Caco-2 (cell line): ENCODE measurements at regions not wholly inside any gene's neighbourhood (a gene's known extent, or its start where the extent isn't known, plus 50 kb on each side); places are given as distances from the start of the nearest gene placed in this dataset.

Source experiments
- BruUV-seq: library from RNA; stranded (reverse); fragments of 400-500 nt; replicated peaks from 2 replicates; lab custom pipeline; 2021; lab: Mats Ljungman, UMichigan
- CTCF ChIA-PET: fragments of 300-600 bp; sonication (Branson Sonifier 250); formaldehyde crosslinking; loops from one replicate; lab custom pipeline; 2022; ENCODE audit warnings: antibody characterized with exemption; lab: Charles Lee
- POLR2A ChIA-PET: fragments of 300-600 bp; sonication (Branson Sonifier 250); formaldehyde crosslinking; loops from one replicate; lab custom pipeline; 2022; ENCODE audit warnings: antibody characterized with exemption; lab: Charles Lee
- DNase-seq, 2 experiments: peaks; one replicate each; pipeline versions ENCODE4 v3.0.0 to v3.0.0-alpha.2; 2020 to 2022
- H3K27me3 ChIP-seq: replicated peaks from 2 replicates; pipeline ENCODE4 v1.6.0; 2011; ENCODE audit warnings: low read length; ENCODE audit not compliant: control insufficient read depth, insufficient read depth
- H3K36me3 ChIP-seq: 2 replicates; pipeline ENCODE4 v1.5.1; 2011; ENCODE audit warnings: low read length; ENCODE audit not compliant: control insufficient read depth, insufficient read depth
- H3K4me1 ChIP-seq: fragments of 250-450 bp; sonication (Bioruptor Pico); 2 replicates; pipeline ENCODE4 v1.5.1; 2020; ENCODE audit warnings: mild to moderate bottlenecking
- H3K4me3 ChIP-seq: 2 replicates; pipeline ENCODE4 v1.5.1; 2011; ENCODE audit warnings: low read depth, mild to moderate bottlenecking, control low read depth, low read length
- H3K9me3 ChIP-seq: fragments of 250-450 bp; sonication (Bioruptor Pico); 2 replicates; pipeline ENCODE4 v1.5.1; 2020; ENCODE audit warnings: mild to moderate bottlenecking, moderate library complexity
- H3K27ac Mint-ChIP-seq: one replicate; pipeline ENCODE4 v1.8.0; 2022; ENCODE audit warnings: mixed read lengths; ENCODE audit not compliant: unreplicated experiment
- H3K27me3 Mint-ChIP-seq: one replicate; pipeline ENCODE4 v1.8.0; 2022; ENCODE audit warnings: mixed read lengths; ENCODE audit not compliant: insufficient read depth, unreplicated experiment
- H3K36me3 Mint-ChIP-seq: one replicate; pipeline ENCODE4 v1.8.0; 2022; ENCODE audit warnings: mild to moderate bottlenecking, mixed read lengths; ENCODE audit not compliant: insufficient read depth, unreplicated experiment
- H3K4me1 Mint-ChIP-seq: one replicate; pipeline ENCODE4 v1.8.0; 2022; ENCODE audit warnings: low read depth, mixed read lengths; ENCODE audit not compliant: unreplicated experiment
- H3K4me3 Mint-ChIP-seq: one replicate; pipeline ENCODE4 v1.8.0; 2022; ENCODE audit warnings: mild to moderate bottlenecking, moderate library complexity, mixed read lengths; ENCODE audit not compliant: unreplicated experiment
- H3K9me3 Mint-ChIP-seq: one replicate; pipeline ENCODE4 v1.8.0; 2022; ENCODE audit warnings: mixed read lengths; ENCODE audit not compliant: unreplicated experiment
- CTCF ChIP-seq, 2 experiments: fragments of 200-600 bp in 1 of 2; IDR thresholded peaks; 1 replicate in 1 of 2; 2 replicates in 1 of 2; pipeline versions ENCODE4 v1.5.1 to v1.8.0; 2011 to 2022; ENCODE audit warnings: antibody characterized with exemption in 1 of 2, control low read depth in 1 of 2, inconsistent platforms in 1 of 2, low read depth in 1 of 2, low read length in 1 of 2, mild to moderate bottlenecking in 1 of 2, moderate library complexity in 1 of 2; ENCODE audit not compliant: insufficient read depth in 1 of 2, severe bottlenecking in 1 of 2, unreplicated experiment in 1 of 2
- intact Hi-C: fragments of 100-400 bp; cut with micrococcal nuclease; formaldehyde crosslinking; loops from one replicate; pipeline ENCODE4 v1.10.0; 2022; ENCODE audit not compliant: unreplicated experiment

GRCh38 chr7:25543210-25543609 is 314.9 kb upstream of the NPVF start:
- BruUV-seq = no TSS peak
- POLR2A ChIA-PET = no interaction called here
- CTCF ChIA-PET = no interaction called here
- Histone ChIP-seq H3K36me3 (no peaks in the 10 kb centered on the region), H3K4me1 (no peaks in the 10 kb centered on the region), H3K9me3 (no peaks in the 10 kb centered on the region), H3K27me3 (peaks cover 4% of the 10 kb centered on the region), H3K4me3 (no peak overlapping the region)
- intact Hi-C loops = no loop called here
- Mint-ChIP-seq H3K9me3 (no peaks in the 10 kb centered on the region), H3K27ac (no peak overlapping the region), H3K36me3 (no peaks in the 10 kb centered on the region), H3K4me3 (no peak overlapping the region), H3K4me1 (no peaks in the 10 kb centered on the region), H3K27me3 (peaks cover 32% of the 10 kb centered on the region)
- no peak for DNase-seq
- no peak for TF ChIP-seq CTCF (IDR thresholded peaks at IDR 0.05; ENCODE audit: insufficient read depth in 1 of 2, low read depth in 1 of 2, low read length in 1 of 2, severe bottlenecking in 1 of 2, unreplicated experiment in 1 of 2)

GRCh38 chr7:25543798-25544197 is 315.5 kb upstream of the NPVF start:
- Histone ChIP-seq H3K4me1 (no peaks in the 10 kb centered on the region), H3K9me3 (no peaks in the 10 kb centered on the region), H3K4me3 (no peak overlapping the region), H3K36me3 (no peaks in the 10 kb centered on the region), H3K27me3 (peaks cover 4% of the 10 kb centered on the region)
- no peak for TF ChIP-seq CTCF (IDR thresholded peaks at IDR 0.05; ENCODE audit: insufficient read depth in 1 of 2, low read depth in 1 of 2, low read length in 1 of 2, severe bottlenecking in 1 of 2, unreplicated experiment in 1 of 2)
- Mint-ChIP-seq H3K27ac (no peak overlapping the region), H3K36me3 (no peaks in the 10 kb centered on the region), H3K27me3 (peaks cover 32% of the 10 kb centered on the region), H3K4me3 (no peak overlapping the region), H3K9me3 (no peaks in the 10 kb centered on the region), H3K4me1 (no peaks in the 10 kb centered on the region)
- DNase-seq = no peak
- ChIA-PET CTCF (no interaction called here), POLR2A (no interaction called here)
- no TSS peak for BruUV-seq
- intact Hi-C loops = no loop called here

- Mint-ChIP-seq H3K9me3 (no peaks in the 10 kb centered on the region), H3K4me3 (no peak overlapping the region), H3K27me3 (peaks cover 29% of the 10 kb centered on the region), H3K27ac (no peak overlapping the region), H3K36me3 (no peaks in the 10 kb centered on the region), H3K4me1 (no peaks in the 10 kb centered on the region)
- TF ChIP-seq CTCF (IDR thresholded peaks at IDR 0.05; ENCODE audit: insufficient read depth in 1 of 2, low read depth in 1 of 2, low read length in 1 of 2, severe bottlenecking in 1 of 2, unreplicated experiment in 1 of 2) = no peak
- no peaks in the 10 kb centered on the region for H3K9me3 ChIP-seq
- BruUV-seq = no TSS peak
- peaks cover 4% of the 10 kb centered on the region for H3K27me3 ChIP-seq
- no peaks in the 10 kb centered on the region for H3K4me1 ChIP-seq
- no peak overlapping the region for H3K4me3 ChIP-seq
- CTCF ChIA-PET = no interaction called here
- intact Hi-C loops = no loop called here
- POLR2A ChIA-PET = no interaction called here
- no peak for DNase-seq
- no peaks in the 10 kb centered on the region for H3K36me3 ChIP-seq
Observed at GRCh38 chr7:25544254-25544653, 316.0 kb upstream of the NPVF start.
